SIG-M5 treated with dmso at 0.1 percent for 504 hours (cell line): ENCODE measurements at regions not wholly inside any gene's neighbourhood (a gene's known extent, or its start where the extent isn't known, plus 50 kb on each side); places are given as distances from the start of the nearest gene placed in this dataset.
"Not testable (repeated sequence)": the region's sequence is repeated elsewhere in the genome, so short reads cannot be mapped to it uniquely, and the experiment has no call there.

ENCODE experiments used
- DNase-seq: peaks from one replicate; lab custom pipeline; 2025; ENCODE audit not compliant: unreplicated experiment; lab: John Stamatoyannopoulos, UW

DNA sequence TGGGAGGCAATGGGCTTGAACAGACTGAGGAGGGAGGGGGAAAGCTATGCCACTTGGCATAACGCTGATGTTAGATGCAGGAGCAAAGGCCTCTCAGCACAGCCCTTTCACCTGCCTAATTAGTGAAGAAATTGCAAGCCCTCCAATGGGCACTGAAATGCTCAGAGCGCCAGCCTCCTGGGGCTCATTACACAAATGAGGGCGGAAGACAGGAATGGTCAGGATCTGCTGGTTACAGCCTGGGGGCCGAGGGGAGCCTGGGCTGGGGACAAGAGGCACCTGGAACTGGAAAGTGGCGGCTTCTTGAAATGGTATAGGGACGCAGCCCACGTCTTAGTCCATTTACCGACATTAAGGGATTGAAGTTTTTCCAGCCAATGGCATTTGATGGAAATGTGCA is 50.2 kb upstream of the PLET1 start:
- DNase-seq: no peak

DNA sequence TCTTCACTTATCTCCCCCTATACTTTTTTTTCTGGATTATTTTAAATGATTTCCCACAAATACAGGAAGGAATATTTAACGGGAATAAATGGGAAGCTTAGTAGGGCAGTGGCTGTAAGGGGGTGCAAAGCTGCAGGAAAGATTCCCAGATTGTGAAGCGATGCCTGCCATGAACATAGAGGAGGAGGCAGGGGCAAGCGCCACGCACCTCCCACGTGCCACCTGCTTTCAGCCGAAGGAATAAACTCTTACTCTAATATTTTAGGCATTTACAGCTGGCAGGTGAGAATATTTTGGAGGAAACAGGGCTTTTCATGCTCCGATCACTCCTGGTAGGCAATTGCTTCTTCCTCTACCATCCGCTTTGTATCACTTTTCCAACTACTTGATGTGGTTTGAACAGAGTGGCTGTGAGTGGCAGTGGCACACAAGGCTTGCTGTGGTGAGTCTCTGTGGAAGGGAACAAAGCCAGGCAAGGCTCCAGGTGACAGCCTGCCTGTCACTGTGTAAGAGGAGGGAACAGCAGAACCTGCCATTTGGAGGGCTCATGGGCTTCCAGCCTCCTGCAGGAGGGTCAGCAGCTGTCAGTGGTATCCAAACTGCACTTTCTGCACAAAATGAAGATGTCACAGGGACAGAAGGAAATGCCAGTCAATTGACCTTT is 54.5 kb upstream of the PLET1 start:
- DNase-seq: no peak

DNA sequence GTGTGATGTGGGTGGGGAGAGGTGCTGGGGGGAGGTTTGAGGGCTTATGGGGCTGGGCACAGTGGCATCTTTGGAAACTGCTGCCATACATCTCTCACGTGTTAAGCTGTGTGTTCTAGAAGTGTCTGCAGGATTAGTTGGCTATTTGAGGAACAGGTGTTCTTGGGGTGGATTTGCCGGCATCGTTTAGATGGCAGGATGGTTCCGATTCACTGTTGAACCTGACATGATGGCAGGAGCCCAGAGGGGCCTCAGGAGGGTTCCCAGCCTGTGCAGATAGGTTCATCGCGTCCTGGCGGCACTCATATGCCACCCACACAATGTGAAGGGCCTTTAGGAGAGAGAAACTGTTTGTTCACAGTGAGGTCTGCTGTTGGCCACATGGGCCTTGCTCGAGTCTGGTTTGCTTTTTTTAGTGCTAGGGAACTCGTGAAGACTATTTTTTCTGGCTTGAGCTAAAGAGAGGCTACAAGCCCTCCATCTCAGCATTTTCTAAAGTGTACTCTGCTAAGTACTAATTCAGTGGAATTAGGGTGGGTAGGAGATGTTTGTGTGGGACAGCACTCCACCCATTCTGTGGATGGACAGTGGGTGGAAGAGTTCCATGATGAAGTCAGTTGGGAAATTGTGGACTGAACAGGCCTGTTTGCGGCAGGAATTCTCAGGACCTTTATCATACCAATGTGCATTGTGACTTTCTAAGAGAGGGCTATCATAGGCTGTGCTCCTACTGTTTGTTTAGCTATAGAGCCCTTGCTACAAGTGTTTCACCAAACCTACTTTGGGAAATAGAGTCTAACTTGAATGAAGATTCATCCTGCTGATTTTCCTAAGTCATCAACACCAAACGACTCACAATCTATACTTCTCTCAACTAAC is 55.4 kb upstream of the PLET1 start:
- DNase-seq: no peak

DNA sequence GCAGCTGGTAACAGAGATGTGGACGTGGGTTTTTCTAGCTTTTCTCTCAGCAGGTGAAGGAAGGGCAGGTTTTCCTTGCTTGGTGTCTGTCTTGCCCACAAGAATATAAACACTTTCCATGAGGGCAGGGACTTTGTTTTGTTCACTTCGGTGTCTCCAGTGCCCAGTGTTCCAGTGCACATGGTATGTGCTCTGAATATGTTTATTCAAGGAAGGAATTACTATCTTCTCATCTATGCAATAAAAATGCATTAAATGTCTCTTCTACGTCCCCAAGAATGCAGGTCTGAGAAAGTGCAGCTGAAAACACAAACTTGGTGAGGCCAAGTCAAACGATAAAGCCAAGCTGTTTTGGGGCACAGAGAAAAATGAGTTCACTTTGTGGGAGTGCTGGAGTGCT is 56.3 kb upstream of the PLET1 start:
- DNase-seq: no peak

DNA sequence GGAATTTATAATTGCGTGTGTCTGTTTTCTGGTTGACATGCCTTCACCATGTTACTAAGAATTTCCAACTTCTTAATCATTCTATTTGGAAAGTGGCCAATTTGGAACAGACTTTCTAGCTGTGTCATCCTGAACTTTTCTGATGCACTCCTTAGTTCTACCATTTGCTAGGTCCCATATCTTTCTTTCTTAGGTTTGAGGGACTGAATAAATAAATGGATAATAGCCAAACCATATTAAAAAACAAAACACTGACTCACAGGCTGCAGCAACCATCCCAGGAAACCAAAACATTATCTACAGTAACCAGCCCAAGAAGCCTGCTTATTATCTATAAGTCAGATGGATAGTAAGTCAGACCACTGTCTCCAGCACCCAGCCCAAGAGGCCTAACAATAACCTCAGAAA is 57.5 kb upstream of the PLET1 start:
- no peak for DNase-seq

DNA sequence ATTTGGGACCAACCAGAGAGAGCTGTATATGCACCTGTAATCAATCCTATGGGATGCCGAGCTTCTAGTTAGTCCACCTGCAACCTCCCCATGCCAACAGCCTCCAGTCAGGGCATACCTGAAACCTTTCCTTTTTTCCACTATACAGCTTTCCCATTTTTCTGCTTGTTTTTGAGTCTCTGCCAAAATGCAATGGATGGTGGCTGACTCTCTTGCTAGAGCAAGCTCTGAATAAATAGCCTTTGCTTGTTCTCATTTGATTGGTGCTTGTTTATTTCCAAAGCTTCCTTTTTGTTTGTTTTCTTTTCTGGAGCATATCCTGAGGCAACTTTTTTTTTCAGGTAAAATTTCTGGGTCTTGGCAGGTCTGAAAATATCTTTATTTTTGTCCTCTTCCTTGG is 58.0 kb upstream of the PLET1 start:
- no peak for DNase-seq

DNA sequence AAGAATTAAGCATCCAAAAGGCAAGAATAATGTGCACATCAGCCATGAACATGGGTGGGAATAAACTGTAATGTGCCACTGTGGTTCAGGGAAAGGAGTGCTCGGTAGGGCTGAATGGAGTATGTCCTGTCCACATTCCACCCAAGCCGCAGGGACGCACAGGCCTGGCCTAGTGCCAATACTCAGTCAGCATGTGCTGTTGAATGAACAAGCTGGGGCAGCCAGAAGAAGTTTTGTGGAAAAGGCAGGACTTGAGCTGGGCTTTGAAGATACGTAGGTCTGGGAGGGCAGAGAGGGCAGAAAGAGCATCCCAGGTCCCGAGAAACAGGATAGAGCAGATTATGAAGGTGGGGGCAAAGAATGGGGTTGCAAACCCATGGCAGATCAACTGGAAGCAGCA is 60.0 kb upstream of the PLET1 start:
- DNase-seq: no peak

DNA sequence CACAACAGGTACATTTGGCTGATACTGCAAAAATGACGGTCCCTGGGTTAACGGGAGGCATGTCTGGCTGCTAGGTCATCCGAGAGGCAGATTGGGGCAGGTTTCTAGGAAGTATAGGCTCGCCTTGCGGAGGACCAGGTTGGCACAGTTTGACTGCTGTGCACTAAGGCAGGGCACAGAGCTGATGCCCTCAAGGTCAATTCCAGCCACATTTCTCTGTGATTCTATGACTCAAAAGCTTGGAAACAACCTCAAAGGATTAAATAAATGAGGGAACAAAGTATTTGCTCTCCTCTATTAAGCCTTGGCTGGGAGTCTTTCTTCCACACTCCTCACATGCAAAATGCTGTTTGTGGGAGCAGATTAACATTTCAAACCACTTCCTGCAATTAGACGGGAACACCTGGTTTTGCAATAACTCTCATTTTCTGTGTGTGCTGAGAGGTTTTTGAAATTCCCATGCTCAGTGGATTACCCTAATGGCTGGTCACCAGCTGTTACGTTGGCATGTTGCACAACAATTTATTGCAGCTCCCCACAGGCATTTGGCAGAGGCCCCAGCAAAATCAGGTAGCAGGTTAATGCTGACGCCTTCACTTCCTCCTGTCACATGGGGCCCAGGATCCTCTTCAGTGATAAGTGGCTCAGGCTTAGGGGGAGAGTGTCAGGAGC is 61.0 kb upstream of the PLET1 start:
- DNase-seq: peak; percentile 20

DNA sequence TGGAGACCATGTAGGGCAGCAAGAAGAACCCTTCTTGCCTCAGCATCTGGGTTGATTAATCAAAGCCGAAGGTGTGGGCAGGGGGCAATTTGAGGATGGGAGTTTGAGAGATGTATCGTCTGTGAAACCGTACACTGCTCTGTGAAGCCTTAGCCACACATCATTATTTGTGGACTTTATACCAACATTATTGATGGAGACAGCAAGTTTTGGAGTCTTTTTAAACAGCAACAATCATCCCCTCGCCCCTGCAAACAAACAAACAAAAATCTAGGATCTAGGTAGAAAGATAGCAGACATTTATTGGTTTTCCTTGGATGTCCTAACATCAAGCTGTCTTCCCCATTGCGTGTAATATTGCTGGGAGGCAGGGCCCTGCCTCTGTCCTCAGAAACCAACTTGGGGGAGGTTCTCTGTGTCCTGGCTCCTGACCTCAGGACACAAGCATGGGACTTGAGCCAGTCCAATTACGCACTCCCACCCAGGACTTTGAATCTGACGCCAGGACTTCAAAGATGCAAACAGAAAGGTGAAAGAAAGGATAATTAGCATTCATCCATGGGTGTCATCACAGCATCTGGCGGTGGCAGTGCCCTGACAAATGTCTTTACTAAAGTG is 61.6 kb upstream of the PLET1 start:
- no peak for DNase-seq

DNA sequence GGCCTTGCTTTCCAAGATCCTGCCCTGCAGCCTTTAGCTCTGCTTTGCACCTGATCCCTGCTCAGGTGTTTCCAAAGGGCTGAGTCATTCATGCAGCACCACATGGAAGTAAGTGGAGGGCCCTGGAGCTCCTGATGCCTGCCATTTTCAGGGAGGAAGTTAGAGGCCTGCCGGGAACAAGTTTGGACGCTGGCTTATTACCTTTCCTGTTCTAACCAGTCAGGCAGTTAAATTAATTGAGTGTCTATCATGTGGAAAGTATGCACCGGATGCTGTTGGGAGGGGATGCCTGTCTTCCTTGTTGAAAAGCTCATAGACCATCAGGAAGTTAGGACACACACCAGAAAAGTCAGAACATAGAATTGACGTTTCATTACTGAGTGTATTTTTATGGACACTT is 73.7 kb upstream of the PLET1 start:
- DNase-seq: no peak

DNA sequence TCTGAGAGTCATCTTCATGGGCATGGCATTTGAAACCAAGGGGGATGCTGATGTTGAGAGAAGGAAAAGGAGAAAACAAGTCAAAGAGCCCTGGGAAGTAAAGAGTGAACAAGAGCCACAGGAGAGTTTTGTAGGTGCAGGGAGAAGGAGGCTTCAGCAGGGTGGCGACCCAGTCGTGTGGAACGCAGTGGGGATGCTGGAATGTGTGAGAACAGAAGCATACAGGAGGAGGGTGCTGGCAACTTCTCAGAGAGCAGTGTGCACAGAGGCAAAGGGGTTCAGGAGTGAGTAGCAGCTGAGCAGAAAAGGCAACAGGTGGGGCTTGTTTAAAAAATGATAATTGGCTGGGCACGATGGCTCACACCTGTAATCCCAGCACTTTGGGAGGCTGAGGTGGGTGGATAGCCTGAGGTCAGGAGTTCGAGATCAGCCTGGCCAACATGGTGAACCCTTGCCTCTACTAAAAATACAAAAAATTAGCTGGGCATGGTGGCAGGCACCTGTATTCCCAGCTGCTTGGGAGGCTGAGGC is 75.8 kb upstream of the PLET1 start:
- no peak for DNase-seq

DNA sequence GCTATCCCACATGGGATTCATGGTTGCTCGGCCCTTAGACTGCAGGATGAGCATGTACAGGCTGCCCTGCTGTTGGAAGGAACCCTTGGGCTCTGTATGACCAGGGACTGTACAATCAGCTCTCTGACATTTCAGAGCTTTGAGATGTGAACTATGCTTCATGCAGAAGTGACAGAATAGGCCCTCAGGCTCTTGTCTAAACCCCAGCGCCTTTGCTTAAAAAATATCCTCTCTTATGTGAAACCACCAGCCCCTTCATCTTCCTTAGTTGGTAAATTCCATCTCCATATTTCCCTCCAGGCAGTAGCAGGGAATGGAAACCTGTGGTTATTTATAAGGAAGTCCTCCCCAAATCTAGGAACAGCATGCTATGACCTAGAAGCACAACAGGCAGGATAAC is 78.9 kb upstream of the PLET1 start:
- no peak for DNase-seq

DNA sequence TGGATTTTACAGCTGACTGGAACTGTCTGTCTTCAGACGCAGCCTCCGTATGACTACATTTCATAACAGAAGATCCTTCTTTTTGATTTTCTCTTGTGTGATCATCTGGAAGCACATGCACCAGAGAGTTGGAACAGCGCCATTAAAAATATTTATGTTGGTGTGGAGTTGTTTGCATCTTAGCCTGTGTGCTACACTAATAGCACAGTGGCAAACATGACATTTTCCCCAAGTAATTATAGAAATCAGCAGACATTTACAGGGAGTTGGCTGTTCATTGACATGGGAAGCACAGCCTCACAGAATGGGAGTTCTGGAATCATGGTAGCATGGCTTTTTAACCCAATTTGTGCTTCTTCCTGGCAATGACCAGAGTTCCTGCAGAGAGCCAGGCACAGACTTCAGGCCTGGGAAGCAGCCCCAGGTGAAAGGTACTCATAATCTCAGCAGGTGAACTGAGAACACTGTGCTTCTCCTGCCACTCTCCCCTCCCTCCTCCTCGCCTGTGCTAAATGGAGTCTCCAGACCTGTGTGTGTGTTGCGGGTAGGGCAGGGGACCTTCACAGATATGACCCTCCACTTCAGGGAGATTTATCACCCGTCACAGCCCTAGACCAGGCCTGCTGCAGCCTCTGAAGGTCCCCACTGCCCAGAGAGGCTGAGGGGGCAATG is 82.8 kb upstream of the PLET1 start:
- no peak for DNase-seq

DNA sequence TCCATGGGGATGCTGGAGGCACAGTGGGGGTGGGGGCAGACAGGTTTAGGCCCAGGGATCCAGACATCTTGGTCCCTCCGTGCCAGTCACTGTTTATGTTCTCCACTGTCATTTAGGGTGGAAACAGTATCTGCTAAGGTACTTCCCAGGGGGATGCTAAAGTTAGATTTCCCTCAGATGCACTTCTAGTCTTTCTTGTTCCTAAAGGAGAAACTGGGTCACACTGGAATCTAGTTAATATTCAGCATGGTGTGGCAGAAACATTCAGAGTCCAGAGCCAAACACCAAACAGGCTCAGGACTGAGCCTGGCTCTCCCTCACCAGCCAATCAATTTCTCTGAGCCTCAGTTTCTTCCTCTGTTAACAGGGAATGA is 83.4 kb upstream of the PLET1 start:
- no peak for DNase-seq

DNA sequence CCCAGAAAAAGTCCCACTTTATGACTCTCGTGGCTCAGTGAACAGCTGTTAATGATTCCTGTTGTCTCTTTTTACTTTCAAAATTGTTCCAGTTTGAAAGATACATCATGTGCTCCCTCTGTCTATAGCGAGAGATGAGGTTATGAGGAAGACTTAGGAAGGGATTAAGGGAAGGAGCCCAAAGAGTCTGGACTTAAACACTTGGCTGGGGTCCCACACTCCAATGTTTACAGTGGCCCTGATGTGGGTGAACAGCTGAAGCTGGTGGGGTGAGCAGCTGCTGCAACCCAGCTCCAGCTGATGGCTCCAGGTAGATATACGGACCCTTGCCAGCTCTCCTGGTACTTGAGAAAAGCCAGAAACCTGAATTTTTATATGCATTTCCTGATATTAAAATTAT is 84.5 kb upstream of the PLET1 start:
- no peak for DNase-seq

DNA sequence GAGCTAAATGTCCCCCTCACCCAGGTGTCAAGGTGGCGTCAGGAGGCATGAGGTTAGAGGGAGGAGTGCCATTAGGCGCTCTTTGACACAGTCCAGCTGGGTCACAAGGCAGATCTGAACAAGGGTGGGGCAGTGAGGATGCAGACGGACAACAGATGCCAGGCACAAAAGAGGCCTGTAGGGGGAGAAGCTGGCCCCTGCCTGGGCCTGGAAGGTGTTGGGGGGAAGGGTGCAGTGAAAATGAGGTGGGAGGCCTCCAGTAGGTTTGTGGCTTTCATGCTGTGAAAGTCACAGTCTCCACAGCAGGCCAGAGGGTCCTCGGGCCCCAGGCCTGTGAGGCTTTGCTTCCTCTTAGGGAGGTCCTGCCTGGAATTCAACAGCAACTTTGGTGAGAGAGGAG is 85.0 kb upstream of the PLET1 start:
- no peak for DNase-seq

DNA sequence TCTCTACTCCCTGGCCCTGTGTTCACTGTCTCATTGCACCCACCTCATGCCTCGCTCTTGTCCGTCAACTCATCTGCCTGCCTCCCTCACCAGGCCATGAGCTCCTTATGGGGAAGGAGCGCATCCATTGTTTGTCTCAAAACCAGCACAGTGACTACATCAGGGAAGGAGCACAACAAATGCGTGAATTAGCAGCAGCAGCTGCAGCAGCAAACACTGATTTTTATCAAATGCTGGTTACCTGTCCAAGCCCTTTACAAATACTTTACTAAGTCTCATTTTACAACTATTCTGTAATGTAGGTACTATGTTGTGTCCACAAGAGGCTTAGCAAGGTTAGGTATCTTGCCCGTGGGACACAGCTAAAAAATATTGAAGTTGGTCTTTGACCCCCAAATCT is 85.9 kb upstream of the PLET1 start:
- no peak for DNase-seq

DNA sequence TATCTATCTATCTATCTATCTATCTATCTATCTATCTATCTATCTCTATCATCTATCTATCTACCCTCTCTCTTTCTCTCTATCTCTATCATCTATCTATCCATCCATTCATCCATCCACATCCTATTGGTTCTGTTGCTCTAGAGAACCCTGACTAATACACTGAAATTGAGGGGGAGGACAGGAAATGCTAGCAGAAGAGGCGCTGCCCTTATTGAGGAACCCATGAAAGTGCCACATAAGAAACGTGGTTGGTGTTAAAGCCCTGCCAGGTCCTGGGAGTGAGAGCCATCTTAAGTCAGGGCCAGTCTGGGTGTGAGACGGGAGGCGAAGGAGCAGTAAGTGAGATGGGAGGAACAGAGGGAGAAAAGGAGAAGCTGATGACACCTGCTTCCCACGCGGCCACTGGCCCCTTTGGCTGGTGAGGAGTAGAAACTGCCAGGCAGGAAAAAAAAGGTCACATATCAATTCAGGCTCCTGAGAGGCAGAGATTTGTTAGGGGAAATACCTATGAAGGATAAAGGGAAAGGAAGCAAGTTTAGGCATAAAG is 87.9 kb upstream of the PLET1 start:
- no peak for DNase-seq

DNA sequence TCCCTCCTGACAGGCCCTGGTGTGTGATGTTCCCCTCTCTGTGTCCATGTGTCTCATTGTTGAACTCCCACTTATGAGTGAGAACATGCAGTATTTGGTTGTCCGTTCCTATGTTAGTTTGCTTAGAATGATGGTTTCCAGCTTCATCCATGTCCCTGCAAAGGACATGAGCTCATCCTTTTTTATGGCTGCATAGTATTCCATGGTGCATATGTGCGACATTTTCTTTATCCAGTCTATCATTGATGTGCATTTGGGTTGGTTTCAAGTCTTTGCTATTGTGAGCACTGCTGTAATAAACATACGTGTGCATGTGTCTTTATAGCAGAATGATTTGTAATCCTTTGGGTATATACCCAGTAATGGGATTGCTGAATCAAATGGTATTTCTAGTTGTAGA is 90.8 kb upstream of the PLET1 start:
- DNase-seq: not testable (repeated sequence)

DNA sequence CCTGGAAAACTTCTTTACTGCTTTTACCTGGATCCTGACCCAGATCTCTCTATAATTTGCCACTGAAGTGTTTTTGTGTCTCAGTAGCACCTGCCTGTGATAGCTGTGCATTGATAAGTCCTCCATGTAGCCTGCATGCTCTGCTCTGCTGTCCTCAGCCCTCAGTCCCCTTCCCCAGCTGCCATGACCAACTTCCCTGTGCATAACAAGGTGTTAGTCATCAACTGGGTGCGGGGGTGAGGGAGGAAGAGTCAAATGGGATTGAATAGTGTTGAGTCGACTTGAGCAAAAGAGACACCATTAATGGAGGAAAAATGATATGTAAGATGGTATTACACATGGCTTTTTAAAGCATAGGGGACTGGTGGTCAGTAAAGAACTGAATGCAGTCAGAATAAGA is 92.2 kb upstream of the PLET1 start:
- DNase-seq: no peak

DNA sequence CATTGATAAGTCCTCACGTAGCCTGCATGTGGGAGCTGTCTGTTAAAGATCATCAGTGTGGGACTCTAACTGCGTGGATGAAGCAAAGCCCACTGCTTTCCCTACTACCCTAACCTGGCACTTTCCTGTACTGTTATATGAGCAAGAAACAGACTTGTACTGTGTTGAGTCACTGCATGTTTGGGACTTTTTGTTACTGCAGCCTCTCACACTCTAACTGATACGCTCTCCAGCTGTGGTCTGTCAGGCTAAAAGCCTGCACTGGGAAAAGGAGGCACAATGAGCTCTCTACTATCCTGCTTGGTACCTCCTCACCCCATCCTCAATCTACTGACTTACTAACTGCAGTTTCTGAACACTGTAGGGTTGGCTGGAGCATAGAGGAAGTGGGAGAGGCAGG is 93.7 kb upstream of the PLET1 start:
- DNase-seq: no peak
